ENCODE measurements at regions not wholly inside any gene's neighbourhood (a gene's known extent, or its start where the extent isn't known, plus 50 kb on each side); places are given as distances from the start of the nearest gene placed in this dataset.
"Not testable (repeated sequence)": the region's sequence is repeated elsewhere in the genome, so short reads cannot be mapped to it uniquely, and the experiment has no call there.

- ATAC-seq (no peak), DNase-seq (ENCODE audit: low spot score) (no peak)
Measured at GRCh38 chr14:49250517-49250916, 335.7 kb downstream of the RPS29 start.

- DNase-seq (ENCODE audit: low spot score) (no peak), ATAC-seq (no peak)
Measured at GRCh38 chr14:49250109-49250508, 336.1 kb downstream of the RPS29 start.

GRCh38 chr14:49249022-49249421 is 337.2 kb downstream of the RPS29 start:
- no peak for ATAC-seq
- no peak for DNase-seq (ENCODE audit: low spot score)

GRCh38 chr14:49243777-49244176 is 342.4 kb downstream of the RPS29 start:
- not testable (repeated sequence) for ATAC-seq; DNase-seq (ENCODE audit: low spot score)

GRCh38 chr14:49240383-49240782 is 345.8 kb downstream of the RPS29 start:
- ATAC-seq (no peak), DNase-seq (ENCODE audit: low spot score) (no peak)

GRCh38 chr14:49228552-49228951 is 357.6 kb downstream of the RPS29 start:
- ATAC-seq: no peak
- DNase-seq (ENCODE audit: low spot score): no peak

GRCh38 chr14:49221316-49221715 is 364.9 kb downstream of the RPS29 start:
- ATAC-seq (no peak), DNase-seq (ENCODE audit: low spot score) (no peak)

- DNase-seq (ENCODE audit: low spot score) (no peak), ATAC-seq (no peak)
Measured at GRCh38 chr14:49220492-49220891, 365.7 kb downstream of the RPS29 start.

- no peak for DNase-seq (ENCODE audit: low spot score)
Measured at GRCh38 chr14:49218436-49219092, 367.6 kb downstream of the RPS29 start.

GRCh38 chr14:49212721-49213120 is 373.5 kb downstream of the RPS29 start:
- no peak for ATAC-seq
- DNase-seq (ENCODE audit: low spot score): no peak

More at GRCh38 chr14:49218436-49219092, 367.6 kb downstream of the RPS29 start:
- no peak for ATAC-seq

GRCh38 chr14:49209416-49209815 is 376.8 kb downstream of the RPS29 start:
- no peak for ATAC-seq

GRCh38 chr14:49206828-49207227 is 379.4 kb downstream of the RPS29 start:
- DNase-seq (ENCODE audit: low spot score) (no peak), ATAC-seq (no peak)

More at GRCh38 chr14:49209416-49209815, 376.8 kb downstream of the RPS29 start:
- no peak for DNase-seq (ENCODE audit: low spot score)

- DNase-seq (ENCODE audit: low spot score) (no peak), ATAC-seq (no peak)
Measured at GRCh38 chr14:49203676-49204075, 382.5 kb downstream of the RPS29 start.

- ATAC-seq: no peak
Measured at GRCh38 chr14:49199159-49199558, 387.0 kb downstream of the RPS29 start.

GRCh38 chr14:49196327-49196726 is 389.9 kb downstream of the RPS29 start:
- DNase-seq (ENCODE audit: low spot score): no peak

More at GRCh38 chr14:49199159-49199558, 387.0 kb downstream of the RPS29 start:
- no peak for DNase-seq (ENCODE audit: low spot score)

GRCh38 chr14:49194067-49194466 is 392.1 kb downstream of the RPS29 start:
- ATAC-seq (no peak), DNase-seq (ENCODE audit: low spot score) (no peak)

More at GRCh38 chr14:49196327-49196726, 389.9 kb downstream of the RPS29 start:
- no peak for ATAC-seq

GRCh38 chr14:49193332-49194065 is 392.7 kb downstream of the RPS29 start:
- ATAC-seq (no peak), DNase-seq (ENCODE audit: low spot score) (no peak)

- no peak for ATAC-seq
- DNase-seq (ENCODE audit: low spot score): no peak
Measured at GRCh38 chr14:49191380-49191779, 394.8 kb downstream of the RPS29 start.

GRCh38 chr14:49189375-49189774 is 396.8 kb downstream of the RPS29 start:
- DNase-seq (ENCODE audit: low spot score) (no peak), ATAC-seq (no peak)

GRCh38 chr14:49187799-49188198 is 398.4 kb downstream of the RPS29 start:
- no peak for DNase-seq (ENCODE audit: low spot score)
- no peak for ATAC-seq

GRCh38 chr14:49173765-49174373 is 412.3 kb downstream of the RPS29 start:
- DNase-seq (ENCODE audit: low spot score) (peak; percentile 64), ATAC-seq (peak; percentile 98)

- DNase-seq (ENCODE audit: low spot score): no peak
- ATAC-seq: no peak
Measured at GRCh38 chr14:49164074-49164473, 422.1 kb downstream of the RPS29 start.
